Right lobe of liver (tissue), 6 donors: ENCODE measurements at regions not wholly inside any gene's neighbourhood (a gene's known extent, or its start where the extent isn't known, plus 50 kb on each side); places are given as distances from the start of the nearest gene placed in this dataset.

Source experiments
- ATAC-seq, 4 donors: fragments of 200-7000 bp; cut with Tn5 transposase; one replicate each; pipeline ENCODE4 v1.9.1; 2020; ENCODE audit warnings: mild to moderate bottlenecking in 4 of 4, moderate library complexity in 4 of 4
- DNase-seq, 3 donors: peaks; one replicate each; pipeline ENCODE4 v3.0.0-alpha.2; 2020
- H3K27ac ChIP-seq, 3 donors: fragments of 200-600 bp; one replicate each; pipeline ENCODE4 v1.8.0; 2022
- H3K27me3 ChIP-seq, 2 donors: fragments of 200-600 bp; one replicate each; pipeline ENCODE4 v1.8.0; 2022
- H3K36me3 ChIP-seq, 4 donors: fragments of 200-600 bp; sonication (generic) in 1 of 4; one replicate each; pipeline versions ENCODE4 v1.5.1 to v1.8.0; 2017 to 2022; ENCODE audit warnings: control low read depth in 1 of 4
- H3K4me1 ChIP-seq, 4 donors: fragments of 200-600 bp; sonication (generic) in 1 of 4; one replicate each; pipeline versions ENCODE4 v1.5.1 to v1.8.0; 2017 to 2022; ENCODE audit warnings: control low read depth in 1 of 4
- H3K4me3 ChIP-seq, 3 donors: fragments of 200-600 bp; one replicate each; pipeline ENCODE4 v1.8.0; 2022
- H3K9me3 ChIP-seq, 4 donors: fragments of 200-600 bp; sonication (generic) in 1 of 4; one replicate each; pipeline versions ENCODE4 v1.5.1 to v1.8.0; 2017 to 2022; ENCODE audit warnings: control low read depth in 1 of 4
- CTCF ChIP-seq, 4 donors: fragments of 200-600 bp in 3 of 4; fragments of 450-650 bp in 1 of 4; IDR thresholded peaks; one replicate each; pipeline versions ENCODE4 v1.5.1 to v1.8.0; 2016 to 2022; ENCODE audit warnings: antibody characterized with exemption in 4 of 4, mild to moderate bottlenecking in 2 of 4
- POLR2A ChIP-seq: fragments of 450-650 bp; IDR thresholded peaks from one replicate; pipeline ENCODE4 v1.6.1; 2017; ENCODE audit warnings: antibody characterized with exemption, mild to moderate bottlenecking
- WGBS: methylation state at CpG from one replicate; pipeline ENCODE4 v1.1.6; 2018; ENCODE audit warnings: low coverage, low lambda C conversion rate; ENCODE audit not compliant: insufficient coverage; ENCODE audit errors: missing lambda C conversion rate; 5-methylcytosine and 5-hydroxymethylcytosine counted together
- intact Hi-C, 2 donors: fragments of 100-400 bp; cut with DNase I; formaldehyde crosslinking; loops; one replicate each; pipeline versions ENCODE4 v1.11.2 to v1.14.1; 2022
- donor health status: DM: no; HTN: yes; CAD: no.
- donor health status: DM: no; HTN: no; CAD: no.
- donor health status: DM: no; HTN: no; CAD: no.
- donor health status: DM: no; HTN: yes; CAD: no.
- donor health status: DM: no; HTN: yes; CAD: no.

- WGBS = 60% methylated on average over 3 of the region's 4 CpGs
- ATAC-seq = no peak
- no peak for DNase-seq
- Histone ChIP-seq H3K9me3 (no peaks in the 10 kb centered on the region), H3K27me3 (no peaks in the 10 kb centered on the region), H3K4me3 (no peak overlapping the region), H3K36me3 (no peaks in the 10 kb centered on the region), H3K4me1 (no peaks in the 10 kb centered on the region), H3K27ac (no peak overlapping the region)
- intact Hi-C loops = no loop called here
- TF ChIP-seq CTCF (IDR thresholded peaks at IDR 0.05) = no peak
- TF ChIP-seq POLR2A = no peak
These were observed 925.3 kb downstream of the TBC1D22A start for GRCh38 chr22:47687776-47688175.

DNA sequence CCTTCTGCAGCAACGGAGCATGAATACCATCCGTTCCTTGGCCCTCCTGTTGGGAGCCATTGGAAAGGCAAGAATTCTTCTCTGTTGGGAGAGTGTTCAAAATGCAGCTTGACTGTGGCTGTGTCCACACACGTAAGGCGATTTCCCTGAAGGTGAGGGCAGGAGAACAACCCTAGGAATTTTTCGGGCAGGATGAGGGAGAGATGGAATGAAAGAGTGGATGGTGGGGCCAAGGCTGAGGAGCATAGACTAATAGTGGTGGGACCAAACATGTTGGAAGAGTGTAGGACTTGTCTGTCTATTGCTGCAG, 924.9 kb downstream of the TBC1D22A start:
- Histone ChIP-seq H3K27me3 (no peaks in the 10 kb centered on the region), H3K4me3 (no peak overlapping the region), H3K36me3 (no peaks in the 10 kb centered on the region), H3K27ac (no peak overlapping the region), H3K4me1 (no peaks in the 10 kb centered on the region), H3K9me3 (no peaks in the 10 kb centered on the region)
- no peak for DNase-seq
- TF ChIP-seq CTCF (IDR thresholded peaks at IDR 0.05) (no peak), POLR2A (no peak)
- intact Hi-C loops = no loop called here
- WGBS = 60% methylated on average over 2 of the region's 5 CpGs
- no peak for ATAC-seq

GRCh38 chr22:47686594-47687345, 924.3 kb downstream of the TBC1D22A start:
- DNase-seq = no peak
- intact Hi-C loops = no loop called here
- ATAC-seq = no peak
- Histone ChIP-seq H3K4me1 (no peaks in the 10 kb centered on the region), H3K4me3 (no peak overlapping the region), H3K27me3 (no peaks in the 10 kb centered on the region), H3K9me3 (no peaks in the 10 kb centered on the region), H3K27ac (no peak overlapping the region), H3K36me3 (no peaks in the 10 kb centered on the region)
- no peak for TF ChIP-seq CTCF (IDR thresholded peaks at IDR 0.05)
- TF ChIP-seq POLR2A = no peak
- 35% methylated on average over 11 of the region's 11 CpGs for WGBS

- no peaks in the 10 kb centered on the region for H3K36me3 ChIP-seq
- no peaks in the 10 kb centered on the region for H3K9me3 ChIP-seq
- WGBS = 78% methylated on average over 4 of the region's 13 CpGs
- intact Hi-C loops = no loop called here
- H3K27ac ChIP-seq = no peak overlapping the region
- no peak for ATAC-seq
- no peak for TF ChIP-seq POLR2A
- TF ChIP-seq CTCF (IDR thresholded peaks at IDR 0.05) = no peak
- no peaks in the 10 kb centered on the region for H3K4me1 ChIP-seq
- no peak overlapping the region for H3K4me3 ChIP-seq
- no peaks in the 10 kb centered on the region for H3K27me3 ChIP-seq
- no peak for DNase-seq
These were observed 919.1 kb downstream of the TBC1D22A start for GRCh38 chr22:47681411-47682165.
